ENCODE measurements at regions not wholly inside any gene's neighbourhood (a gene's known extent, or its start where the extent isn't known, plus 50 kb on each side); places are given as distances from the start of the nearest gene placed in this dataset.

DNA sequence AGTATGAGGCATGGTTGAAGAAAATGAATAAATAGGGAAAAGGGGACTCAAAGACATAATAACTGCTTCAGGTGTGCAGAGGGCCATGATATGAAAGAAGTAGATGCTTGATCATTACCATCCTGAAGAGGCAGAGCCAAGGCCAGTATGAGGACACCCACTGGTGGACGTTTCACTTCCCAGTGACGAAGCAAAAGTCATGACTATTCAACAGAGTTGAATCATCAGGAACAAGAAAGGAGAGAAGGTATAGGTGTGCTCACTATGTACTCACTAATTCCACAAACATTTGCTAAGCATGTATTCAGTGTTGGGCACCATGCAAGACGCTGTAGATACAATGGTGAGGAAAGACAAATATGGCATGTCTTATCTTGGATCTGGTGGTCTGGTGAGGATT is 319.2 kb upstream of the RUNX1 start:
- FAIRE-seq = no peak
- no peak for DNase-seq (ENCODE audit: low spot score in 2 of 2)

GRCh38 chr21:35367553-35367952 is 318.5 kb upstream of the RUNX1 start:
- FAIRE-seq (no peak), DNase-seq (ENCODE audit: low spot score in 2 of 2) (no peak)

DNA sequence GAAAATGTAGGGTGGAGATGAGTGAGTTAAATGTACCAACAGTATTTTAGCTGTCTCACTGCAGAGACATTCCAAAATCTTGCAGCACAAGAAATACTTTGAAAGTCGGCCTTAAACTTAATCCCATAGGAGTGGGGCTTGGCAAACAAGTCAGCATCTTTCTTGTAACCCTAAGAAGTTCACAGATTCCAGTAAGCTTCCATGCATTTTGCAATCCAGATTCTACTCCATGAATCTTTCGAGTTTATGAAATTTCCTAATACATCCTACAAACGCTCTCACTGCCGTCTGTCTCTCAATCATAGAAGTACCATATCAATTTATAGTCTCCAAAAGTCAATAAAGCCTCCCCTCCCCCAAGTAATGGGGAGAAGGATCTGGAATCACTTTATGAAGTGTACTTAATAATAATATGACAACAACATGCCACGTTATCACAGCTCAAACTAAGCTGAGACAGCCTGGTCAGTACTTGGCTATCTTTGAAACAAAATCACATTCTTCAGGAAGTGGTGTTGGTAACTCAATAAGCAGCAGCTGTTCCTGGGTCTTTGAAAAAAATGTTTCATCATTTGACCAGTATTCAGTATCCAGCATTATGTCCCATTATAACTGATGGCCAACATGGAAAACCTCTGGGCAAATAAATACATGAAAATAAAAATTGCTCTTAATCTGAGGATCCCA is 317.4 kb upstream of the RUNX1 start:
- no peak for FAIRE-seq
- no peak for DNase-seq (ENCODE audit: low spot score in 2 of 2)

DNA sequence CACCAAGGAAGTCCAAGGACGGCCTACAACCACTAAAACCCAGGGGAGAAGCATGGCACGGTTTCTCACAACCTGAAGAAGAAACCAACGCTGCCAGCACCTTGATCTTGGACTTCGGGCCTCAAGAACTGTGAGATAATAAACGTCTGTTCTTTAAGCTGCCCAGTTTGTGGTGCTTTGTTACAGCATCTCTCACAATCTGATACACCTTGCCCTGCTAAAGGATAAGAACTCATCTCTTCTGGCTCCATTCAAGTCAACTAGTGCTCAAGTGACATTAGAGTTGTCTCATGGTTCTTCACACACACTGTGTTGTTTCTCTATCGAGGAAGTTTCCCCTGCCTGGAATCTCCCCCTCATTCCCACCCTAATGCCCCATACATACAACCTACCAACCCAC is 314.4 kb upstream of the RUNX1 start:
- no peak for FAIRE-seq
- no peak for DNase-seq (ENCODE audit: low spot score in 2 of 2)

- FAIRE-seq = no peak
- no peak for DNase-seq (ENCODE audit: low spot score in 2 of 2)
Measured at GRCh38 chr21:35361988-35362387, 312.9 kb upstream of the RUNX1 start.

DNA sequence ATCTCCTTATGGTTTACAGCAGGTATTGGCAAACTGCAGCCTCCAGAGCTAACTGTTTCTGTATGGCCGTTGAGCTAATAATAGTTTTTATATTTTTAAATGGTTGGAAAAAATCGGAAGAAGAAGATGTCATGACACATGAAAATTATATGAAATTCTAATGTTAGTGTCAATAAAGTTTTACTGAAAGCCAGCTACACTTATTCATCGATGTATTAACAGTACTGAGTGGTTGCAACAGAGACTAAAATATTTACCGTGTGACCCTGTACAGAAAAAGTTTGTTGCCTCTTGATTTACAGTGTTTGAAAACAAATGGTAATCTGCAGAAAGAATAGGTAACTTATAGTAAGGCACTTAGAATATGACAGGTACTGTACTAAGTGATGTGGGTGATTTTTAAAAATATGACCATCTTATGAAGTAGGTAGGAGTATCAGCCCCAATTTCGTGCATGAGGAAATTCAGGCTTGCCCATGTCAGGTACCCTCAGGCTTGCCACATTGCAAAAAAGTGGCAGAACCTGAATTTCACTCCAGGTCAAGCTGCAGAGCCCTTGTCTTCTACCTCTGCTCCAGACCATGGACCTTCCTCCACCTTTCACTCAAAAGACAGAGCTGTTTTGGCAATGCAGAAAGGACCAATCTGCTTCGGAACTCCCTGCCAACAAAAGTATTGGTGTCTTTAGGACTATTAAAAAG is 311.9 kb upstream of the RUNX1 start:
- no peak for DNase-seq (ENCODE audit: low spot score in 2 of 2)
- no peak for FAIRE-seq

GRCh38 chr21:35359076-35359475 is 310.0 kb upstream of the RUNX1 start:
- DNase-seq (ENCODE audit: low spot score in 2 of 2) (no peak), FAIRE-seq (no peak)

DNA sequence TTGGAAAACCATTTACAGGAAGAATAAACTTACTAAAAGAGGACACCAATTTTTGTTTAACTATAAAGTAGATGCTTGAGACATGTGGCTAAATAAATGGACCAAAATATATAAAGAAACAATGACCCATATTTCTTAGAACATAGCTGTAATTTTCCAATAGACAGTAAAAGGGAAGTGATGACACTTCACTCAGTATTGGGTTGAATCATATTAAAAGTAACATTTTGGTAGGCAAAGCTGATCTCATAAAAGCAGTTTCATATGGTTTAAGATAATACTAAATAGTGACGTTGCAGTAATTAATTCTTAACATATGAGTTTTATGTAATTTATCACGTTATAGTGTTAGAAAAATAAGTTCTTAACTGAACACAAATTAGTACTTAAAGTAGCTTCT is 308.9 kb upstream of the RUNX1 start:
- FAIRE-seq = no peak
- no peak for DNase-seq (ENCODE audit: low spot score in 2 of 2)

DNA sequence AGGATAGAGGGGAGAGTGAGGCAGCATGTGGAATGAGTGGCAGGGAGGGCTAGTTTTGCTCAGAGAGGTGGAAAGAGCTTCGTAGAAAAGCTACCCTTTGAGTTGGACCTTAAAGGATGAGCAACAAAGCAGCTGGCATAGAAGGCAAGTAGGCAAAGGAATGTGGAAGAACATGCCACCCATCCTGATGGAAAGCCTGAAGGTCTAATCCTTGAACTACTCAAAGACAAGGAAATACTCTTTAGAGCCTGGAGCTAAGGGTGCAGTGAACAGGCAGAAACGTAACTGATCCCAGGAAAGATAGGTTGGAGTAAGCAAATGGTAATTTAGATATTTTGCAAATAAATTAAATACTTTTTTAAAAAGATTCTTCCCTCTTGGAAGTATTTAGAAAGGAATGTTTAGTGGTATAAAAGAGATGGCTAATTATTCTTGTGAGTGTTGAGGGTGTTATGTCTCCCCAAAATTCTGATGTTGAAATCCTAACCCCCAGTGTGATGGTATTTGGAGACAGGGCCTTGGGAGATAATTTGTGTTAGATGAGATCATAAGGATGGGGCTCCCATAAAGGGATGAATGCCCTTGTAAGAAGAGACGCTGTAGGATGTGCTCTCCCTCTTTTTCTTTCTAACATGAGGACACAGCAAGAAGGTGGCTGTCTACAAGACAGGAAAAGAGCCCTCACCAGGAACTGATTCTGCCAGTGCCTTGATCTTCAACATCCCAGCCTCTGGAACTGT is 308.1 kb upstream of the RUNX1 start:
- FAIRE-seq (no peak), DNase-seq (ENCODE audit: low spot score in 2 of 2) (no peak)

GRCh38 chr21:35354078-35354477 is 305.0 kb upstream of the RUNX1 start:
- FAIRE-seq (no peak), DNase-seq (ENCODE audit: low spot score in 2 of 2) (no peak)

DNA sequence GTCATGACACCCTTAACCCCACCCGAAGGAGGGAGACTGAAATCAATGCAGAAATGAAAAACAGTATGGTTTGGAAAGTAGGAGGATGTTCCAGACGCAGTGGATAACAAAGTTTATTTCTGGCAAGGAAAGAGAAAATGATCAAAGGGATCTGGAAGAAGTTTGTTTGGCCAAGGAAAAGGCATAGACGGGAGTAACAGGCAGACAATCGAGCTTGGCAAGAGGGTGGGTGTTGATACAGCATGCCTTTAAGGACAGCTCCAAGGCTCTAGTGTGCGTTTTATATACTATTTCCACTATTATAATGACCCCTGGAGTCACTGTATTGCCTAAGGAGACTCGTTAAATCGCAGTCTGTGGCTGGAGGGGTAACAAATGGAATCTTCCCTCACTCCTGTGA is 303.7 kb upstream of the RUNX1 start:
- FAIRE-seq (no peak), DNase-seq (ENCODE audit: low spot score in 2 of 2) (no peak)

- DNase-seq (ENCODE audit: low spot score in 2 of 2) (no peak), FAIRE-seq (no peak)
Measured at GRCh38 chr21:35352066-35352770, 303.1 kb upstream of the RUNX1 start.

DNA sequence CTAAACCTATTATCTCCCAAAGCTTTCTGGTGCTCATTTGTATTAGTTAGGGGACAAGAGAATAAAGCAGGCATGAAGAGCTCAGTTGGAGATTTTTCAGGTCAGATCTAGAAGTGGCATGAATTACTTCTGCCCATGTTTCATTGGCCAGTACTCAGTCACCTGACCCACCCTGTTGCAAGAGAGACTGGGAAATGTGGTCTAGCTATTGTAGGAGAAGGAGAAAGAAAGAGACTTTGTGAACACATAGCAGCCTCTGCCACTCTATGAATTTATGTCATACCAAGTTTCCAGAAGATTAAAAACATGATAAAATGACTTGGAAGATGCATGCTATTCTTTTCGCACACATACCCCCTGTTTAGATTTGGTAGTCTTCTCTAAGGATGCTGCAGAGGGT is 302.3 kb upstream of the RUNX1 start:
- FAIRE-seq (no peak), DNase-seq (ENCODE audit: low spot score in 2 of 2) (no peak)

DNA sequence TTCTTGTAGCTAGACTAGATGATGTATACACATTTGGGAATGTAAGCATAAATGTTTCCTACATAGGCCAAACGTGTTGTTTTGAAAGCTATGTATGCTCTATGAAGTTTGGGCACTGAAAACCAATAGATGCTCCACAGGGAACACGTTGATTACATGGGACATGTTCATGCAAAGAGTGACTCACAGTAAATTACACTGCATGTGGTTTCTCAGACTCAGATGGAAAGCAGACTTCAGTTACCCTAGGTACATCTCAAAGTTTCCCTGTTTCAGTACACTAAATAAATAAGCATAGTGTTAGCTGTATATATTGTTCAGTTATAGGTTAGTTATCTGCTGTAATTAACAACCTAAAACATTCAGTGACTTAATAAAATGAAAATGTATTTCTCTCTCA is 301.9 kb upstream of the RUNX1 start:
- FAIRE-seq = no peak

DNA sequence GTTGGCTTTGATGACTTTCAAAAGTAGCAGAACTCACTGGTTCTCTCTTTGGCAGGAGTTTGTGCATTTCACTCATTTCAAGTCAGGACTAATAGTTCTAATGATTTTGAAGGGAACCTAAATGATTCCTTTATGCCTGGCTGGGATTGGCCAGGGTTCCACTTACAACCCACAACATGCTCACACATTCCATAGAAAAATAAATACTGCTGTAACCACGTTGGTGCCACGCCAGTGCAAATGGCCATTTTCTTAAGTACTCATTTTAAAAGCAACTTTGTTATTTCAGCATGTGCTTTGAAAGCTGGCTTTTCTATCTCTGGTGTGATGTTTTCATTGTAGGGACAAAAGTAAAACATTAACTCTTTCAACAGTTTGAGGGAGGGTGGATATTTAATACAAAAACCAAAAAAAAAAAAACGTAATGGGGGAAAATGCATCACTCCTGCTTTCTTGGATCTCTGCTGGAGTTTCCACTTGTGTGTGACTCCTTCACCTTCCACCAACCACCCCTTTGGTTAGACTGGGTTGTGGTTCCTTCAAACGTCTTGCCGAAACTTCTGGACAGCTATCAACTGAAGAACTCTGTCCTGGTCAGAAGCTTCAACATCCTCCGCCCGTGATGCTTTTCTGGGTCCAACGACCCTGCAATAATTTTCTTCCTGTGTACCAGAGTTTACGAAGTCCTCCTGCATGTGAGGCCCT is 300.4 kb upstream of the RUNX1 start:
- no peak for FAIRE-seq
- DNase-seq (ENCODE audit: low spot score in 2 of 2) = no peak

More for the DNA sequence above, 301.9 kb upstream of the RUNX1 start:
- DNase-seq (ENCODE audit: low spot score in 2 of 2) = no peak

- DNase-seq (ENCODE audit: low spot score in 2 of 2) (no peak), FAIRE-seq (no peak)
Measured at GRCh38 chr21:35348686-35349085, 299.6 kb upstream of the RUNX1 start.

DNA sequence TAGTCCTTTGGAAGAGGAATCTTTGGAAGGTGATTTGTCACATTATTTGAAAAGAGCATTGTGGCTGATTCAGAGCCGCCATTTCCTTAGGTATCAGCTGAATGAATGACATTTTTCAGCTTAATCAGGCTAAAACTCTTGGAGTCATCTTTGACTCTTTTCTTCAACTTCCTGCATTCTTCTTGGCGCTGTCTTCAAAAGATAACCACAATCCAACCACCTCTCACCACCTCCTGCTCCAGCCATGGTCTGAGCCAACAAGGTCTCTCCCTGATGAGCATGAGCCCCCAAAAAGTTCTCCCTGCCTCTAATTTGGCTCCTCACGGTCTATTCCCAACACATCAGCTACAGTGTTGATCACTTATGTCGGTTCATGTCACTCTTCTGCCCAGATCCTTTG is 297.6 kb upstream of the RUNX1 start:
- DNase-seq (ENCODE audit: low spot score in 2 of 2) (no peak), FAIRE-seq (no peak)

DNA sequence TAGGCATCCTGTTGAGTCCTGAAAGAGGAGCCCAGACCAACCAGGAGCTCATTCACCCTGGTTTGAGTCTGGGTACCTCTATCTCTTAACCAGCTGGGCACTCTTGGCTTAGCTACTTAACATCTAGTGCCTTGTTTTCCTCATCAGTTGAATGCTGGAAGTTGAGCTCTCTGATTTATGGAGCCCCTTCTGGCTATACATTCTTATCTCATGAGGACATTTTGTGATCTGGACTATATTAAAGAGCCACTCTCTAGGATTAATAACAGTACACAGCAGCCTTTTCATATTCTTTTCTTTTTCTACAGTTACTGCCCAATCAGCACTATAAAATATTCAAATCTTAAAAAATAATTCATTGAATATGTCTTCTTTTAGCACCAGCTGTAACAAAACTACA is 296.9 kb upstream of the RUNX1 start:
- no peak for DNase-seq (ENCODE audit: low spot score in 2 of 2)
- FAIRE-seq = no peak

DNA sequence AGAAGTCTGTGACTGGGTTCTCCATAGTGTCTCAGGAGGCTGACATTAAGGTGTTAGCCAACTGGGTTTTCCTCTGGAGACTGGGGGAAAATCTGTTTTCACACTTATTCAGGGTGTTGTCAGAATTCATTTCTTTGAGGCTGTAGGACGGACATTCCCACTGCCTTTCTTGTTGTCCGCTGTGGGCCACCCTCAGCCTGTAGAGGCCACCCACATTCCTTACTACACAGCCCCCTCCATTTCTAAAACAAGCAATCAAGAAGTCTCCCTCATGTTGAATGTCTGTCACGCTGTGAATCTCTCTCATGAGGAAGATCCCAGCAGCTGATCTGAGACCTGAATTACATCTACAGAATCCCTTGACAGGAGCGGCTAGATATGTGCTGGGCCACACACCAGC is 295.5 kb upstream of the RUNX1 start:
- FAIRE-seq (no peak), DNase-seq (ENCODE audit: low spot score in 2 of 2) (no peak)

DNA sequence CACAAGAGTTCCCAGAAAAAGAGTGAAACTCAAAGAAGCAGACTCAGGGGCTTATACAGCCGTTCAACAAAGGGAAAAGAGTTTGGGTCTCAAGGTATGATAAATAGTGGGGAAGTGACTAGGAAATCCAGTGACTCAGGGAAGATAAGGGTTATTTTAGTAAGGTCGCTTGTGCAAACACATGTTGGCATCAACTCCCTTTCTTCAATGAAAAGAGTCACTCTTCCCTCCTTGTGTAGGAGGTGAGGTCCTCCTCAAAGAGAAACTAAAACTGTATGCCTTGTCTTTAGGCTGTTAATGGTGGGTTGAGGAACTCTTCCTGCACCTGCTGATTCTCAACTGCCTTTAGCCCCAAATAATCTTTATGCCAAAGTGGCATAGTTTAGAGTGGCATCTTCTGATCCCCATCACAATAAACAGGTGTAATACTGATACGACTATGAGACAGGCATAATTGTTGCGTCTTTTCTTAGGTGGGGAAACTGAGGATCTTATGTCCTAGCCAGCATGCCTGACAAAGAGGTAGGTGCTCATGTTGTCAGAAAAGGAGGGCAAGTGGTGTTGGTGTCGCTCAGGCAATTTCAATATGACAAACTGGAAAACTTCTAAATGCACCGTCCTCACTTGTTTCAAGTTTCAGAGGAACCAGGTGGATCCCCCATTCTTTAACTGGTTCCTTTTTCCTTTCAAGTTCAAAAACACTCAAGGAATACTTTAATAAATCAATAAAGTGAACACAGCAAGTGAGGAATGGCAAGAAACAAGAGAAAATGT is 294.1 kb upstream of the RUNX1 start:
- no peak for FAIRE-seq
- no peak for DNase-seq (ENCODE audit: low spot score in 2 of 2)
